Pancreas (tissue), 10 donors: ENCODE measurements at regions not wholly inside any gene's neighbourhood (a gene's known extent, or its start where the extent isn't known, plus 50 kb on each side); places are given as distances from the start of the nearest gene placed in this dataset.
A peak's percentile ranks its signal among the peaks of the same experiment; 100 is the strongest.

ENCODE experiments used
- ATAC-seq, 4 donors: fragments of 200-7000 bp; cut with Tn5 transposase; one replicate each; pipeline versions ENCODE4 v1.8.0 to v1.9.1; 2020; ENCODE audit warnings: mild to moderate bottlenecking in 4 of 4, moderate library complexity in 4 of 4
- DNase-seq, 6 donors: peaks; one replicate each; pipeline ENCODE4 v3.0.0-alpha.2; 2020
- FAIRE-seq: peaks from 2 replicates; lab custom pipeline; 2012; peaks lifted over from hg19 to GRCh38; lab: Jason Lieb, UNC
- H3K27ac ChIP-seq, 4 donors: fragments of 200-600 bp; sonication (generic); 1 replicate in 3 of 4; 2 replicates in 1 of 4; pipeline versions ENCODE4 v1.5.0 to v1.8.0; 2020
- H3K27me3 ChIP-seq, 4 donors: fragments of 200-600 bp; one replicate each; pipeline ENCODE4 v1.8.0; 2021
- H3K36me3 ChIP-seq, 3 donors: fragments of 200-600 bp; sonication (generic) in 1 of 3; one replicate each; pipeline versions ENCODE4 v1.5.0 to v1.8.0; 2020 to 2021
- H3K4me1 ChIP-seq, 3 donors: fragments of 200-600 bp; one replicate each; pipeline ENCODE4 v1.8.0; 2021
- H3K4me3 ChIP-seq, 4 donors: fragments of 200-600 bp; sonication (generic) in 2 of 4; one replicate each; pipeline versions ENCODE4 v1.5.0 to v1.8.0; 2020 to 2021
- H3K9me3 ChIP-seq, 4 donors: fragments of 200-600 bp; one replicate each; pipeline ENCODE4 v1.8.0; 2021
- CTCF ChIP-seq, 4 donors: fragments of 200-600 bp; sonication (generic) in 3 of 4; IDR thresholded peaks; one replicate each; pipeline versions ENCODE4 v1.5.0 to v1.8.0; 2021; ENCODE audit warnings: antibody characterized with exemption in 4 of 4
- WGBS, 2 donors: extraction: QIAGEN DNeasy Blood & Tissue Kit; methylation state at CpG; one replicate each; pipeline ENCODE4 v1.1.7; 2013; 5-methylcytosine and 5-hydroxymethylcytosine counted together
- intact Hi-C, 3 donors: fragments of 100-400 bp; cut with DNase I; formaldehyde crosslinking; loops; one replicate each; pipeline versions ENCODE4 v1.11.1 to v1.14.2; 2022
- donor health status: healthy with polysubstance abuse.
- donor health status: DM: no; HTN: no; CAD: no; lungs with moderate emphysema.
- donor health status: DM: no; HTN: no; CAD: no.
- donor health status: control.
- donor health status: control.
- donor health status: Bipolar disorder and iron deficiency.
- donor health status: DM: yes; HTN: yes; CAD: no.
- donor health status: DM: no; HTN: no; CAD: no.
- donor health status: DM: no; HTN: no; CAD: no.
- donor health status: DM: yes; HTN: yes; CAD: no.

DNA sequence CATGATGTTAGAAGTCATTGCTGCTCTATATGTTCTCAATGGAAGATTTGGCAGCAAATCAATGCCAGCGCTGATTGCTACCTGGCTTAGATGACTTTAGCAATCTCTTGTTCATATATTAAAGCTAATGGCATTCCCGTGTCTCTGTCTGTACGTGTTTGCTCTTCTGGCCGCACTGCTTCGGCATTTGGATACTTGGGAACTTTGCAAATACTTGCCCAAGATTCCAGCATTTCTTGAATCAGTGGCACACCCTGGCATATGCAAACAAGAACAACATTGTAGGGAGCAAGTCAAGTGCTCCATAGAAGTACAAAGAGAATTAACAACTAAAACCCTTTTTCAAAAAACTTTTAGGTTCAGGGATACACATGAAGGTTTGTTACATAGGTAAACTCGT lies 128.9 kb upstream of the TMEM164 start:
- no peak for ATAC-seq
- H3K27ac ChIP-seq, result no peak overlapping the region

GRCh38 chrX:109874548-109874947 lies 128.4 kb upstream of the TMEM164 start:
- no peaks in the 10 kb centered on the region for H3K9me3 ChIP-seq
- no peak overlapping the region for H3K27ac ChIP-seq
- ATAC-seq, result no peak
- no peak for TF ChIP-seq CTCF (IDR thresholded peaks at IDR 0.05)
- 69 to 87% methylated on average over 2 of the region's 2 CpGs for WGBS, 2 donors
- DNase-seq, result no peak
- no peak overlapping the region for H3K4me3 ChIP-seq
- FAIRE-seq, result no peak
- no peaks in the 10 kb centered on the region for H3K4me1 ChIP-seq
- intact Hi-C loops, result no loop called here
- H3K36me3 ChIP-seq, result no peaks in the 10 kb centered on the region
- peaks cover 0 to 4% (median 1%) of the 10 kb centered on the region in 4 donors for H3K27me3 ChIP-seq

More for the DNA sequence above, 128.9 kb upstream of the TMEM164 start:
- no peaks in the 10 kb centered on the region for H3K4me1 ChIP-seq
- no peaks in the 10 kb centered on the region for H3K36me3 ChIP-seq
- H3K9me3 ChIP-seq, result no peaks in the 10 kb centered on the region
- WGBS, 2 donors, result 53 to 54% methylated on average over 6 of the region's 6 CpGs
- no peak overlapping the region for H3K4me3 ChIP-seq
- intact Hi-C loops, result no loop called here
- DNase-seq (no peak), FAIRE-seq (no peak)
- peaks cover 0 to 4% (median 1%) of the 10 kb centered on the region in 4 donors for H3K27me3 ChIP-seq
- TF ChIP-seq CTCF (IDR thresholded peaks at IDR 0.05), result no peak

GRCh38 chrX:109875831-109876230 lies 127.1 kb upstream of the TMEM164 start:
- 93 to 97% methylated on average over 26 to 30 of the region's 30 CpGs for WGBS, 2 donors
- FAIRE-seq (no peak), ATAC-seq (no peak), DNase-seq (peak in 1 of 6 donors; percentile 38)
- no peak for TF ChIP-seq CTCF (IDR thresholded peaks at IDR 0.05)
- Histone ChIP-seq H3K36me3 (no peaks in the 10 kb centered on the region), H3K4me1 (no peaks in the 10 kb centered on the region), H3K27me3 (peaks cover 0 to 4% (median 1%) of the 10 kb centered on the region in 4 donors), H3K9me3 (no peaks in the 10 kb centered on the region), H3K27ac (no peak overlapping the region), H3K4me3 (no peak overlapping the region)
- intact Hi-C loops, result no loop called here

DNA sequence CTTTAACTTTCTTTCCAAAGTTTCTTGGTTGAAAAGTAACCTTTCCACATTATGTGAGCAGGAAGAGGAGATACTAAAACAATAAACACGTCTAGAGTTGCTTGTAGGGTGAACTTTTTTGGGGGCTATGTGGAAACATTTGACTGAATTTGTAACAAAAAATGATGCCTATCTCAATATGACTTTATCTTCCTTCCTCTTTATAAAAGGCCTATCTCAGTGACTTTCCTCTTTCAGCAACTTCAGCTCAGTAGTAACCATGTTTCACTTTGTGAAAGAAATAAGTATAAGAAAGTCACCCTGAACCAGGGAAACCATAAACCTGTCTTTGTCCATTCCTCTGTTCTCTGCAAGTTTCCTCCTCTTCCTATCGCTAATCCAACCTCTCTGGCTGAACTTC lies 124.7 kb upstream of the TMEM164 start:
- no peaks in the 10 kb centered on the region for H3K9me3 ChIP-seq
- DNase-seq (no peak), FAIRE-seq (no peak), ATAC-seq (no peak)
- H3K27me3 ChIP-seq, result peaks cover 0 to 3% (median 0%) of the 10 kb centered on the region in 4 donors
- no peak for TF ChIP-seq CTCF (IDR thresholded peaks at IDR 0.05)
- H3K4me1 ChIP-seq, result no peaks in the 10 kb centered on the region
- intact Hi-C loops, result no loop called here
- WGBS, 2 donors, result 48 to 64% methylated on average over 2 of the region's 2 CpGs
- H3K36me3 ChIP-seq, result no peaks in the 10 kb centered on the region
- no peak overlapping the region for H3K27ac ChIP-seq
- no peak overlapping the region for H3K4me3 ChIP-seq

GRCh38 chrX:109879991-109880390 lies 122.9 kb upstream of the TMEM164 start:
- intact Hi-C loops, result no loop called here
- H3K27ac ChIP-seq, result no peak overlapping the region
- peaks cover 0 to 3% (median 0%) of the 10 kb centered on the region in 4 donors for H3K27me3 ChIP-seq
- 32 to 42% methylated on average over 2 of the region's 2 CpGs for WGBS, 2 donors
- no peak for ATAC-seq
- TF ChIP-seq CTCF (IDR thresholded peaks at IDR 0.05), result no peak
- no peak for FAIRE-seq
- H3K9me3 ChIP-seq, result no peaks in the 10 kb centered on the region
- no peak overlapping the region for H3K4me3 ChIP-seq
- H3K4me1 ChIP-seq, result no peaks in the 10 kb centered on the region
- no peaks in the 10 kb centered on the region for H3K36me3 ChIP-seq
- no peak for DNase-seq
